K562 (cell line): ENCODE measurements at regions not wholly inside any gene's neighbourhood (a gene's known extent, or its start where the extent isn't known, plus 50 kb on each side); places are given as distances from the start of the nearest gene placed in this dataset.

Source experiments
- ATAC-seq: fragments of 200-7000 bp; cut with Tn5 transposase; 3 replicates; pipeline ENCODE4 v1.9.1; 2020; ENCODE audit warnings: moderate library complexity
- BruUV-seq: library from RNA; stranded (reverse); fragments of 400-500 nt; replicated peaks from 2 replicates; lab custom pipeline; 2021; lab: Mats Ljungman, UMichigan
- CTCF ChIA-PET: fragments of 300-600 bp; formaldehyde crosslinking; extraction: SDS; loops from one replicate; lab custom pipeline; 2021; ENCODE audit warnings: low intra/inter-chr PET ratio; lab: Yijun Ruan, JAX
- POLR2A ChIA-PET: fragments of 300-600, 350-650 bp; sonication (Branson Sonifier 250); formaldehyde crosslinking; extraction: SDS; loops from one replicate; lab custom pipeline; 2021; ENCODE audit warnings: antibody characterized with exemption, inconsistent platforms; lab: Yijun Ruan, JAX
- DNase-seq, 4 experiments: peaks; one replicate each; pipeline versions ENCODE4 v3.0.0 to v3.0.0-alpha.2; 2011 to 2018; ENCODE audit warnings: low spot score in 3 of 4, mixed read lengths in 3 of 4; ENCODE audit errors: extremely low read depth in 1 of 4
- FAIRE-seq: peaks from 2 replicates; lab custom pipeline; 2011; peaks lifted over from hg19 to GRCh38; lab: Jason Lieb, UNC
- H2AFZ ChIP-seq: 2 replicates; pipeline ENCODE4 v1.6.0; 2011; ENCODE audit warnings: low read depth, low read length, control low read depth, inconsistent platforms
- H3K27ac ChIP-seq: fragments of 200-600 bp; 3 replicates; pipeline ENCODE4 v1.8.0; 2011; ENCODE audit warnings: low read depth, mild to moderate bottlenecking, control low read depth, inconsistent platforms, low read length, moderate library complexity, mixed read lengths; ENCODE audit errors: extremely low read depth
- H3K27me3 ChIP-seq, 2 experiments: fragments of 300-600 bp in 1 of 2; 2 replicates in 1 of 2; 3 replicates in 1 of 2; pipeline versions ENCODE4 v1.6.0 to v1.8.0; 2011; ENCODE audit warnings: inconsistent platforms in 2 of 2, low read length in 2 of 2, mild to moderate bottlenecking in 1 of 2, mixed read lengths in 1 of 2, moderate library complexity in 1 of 2; ENCODE audit not compliant: control insufficient read depth in 2 of 2, insufficient read depth in 2 of 2
- H3K36me3 ChIP-seq: fragments of 300-600 bp; 3 replicates; pipeline ENCODE4 v1.8.0; 2011; ENCODE audit warnings: mild to moderate bottlenecking, low read length, inconsistent platforms; ENCODE audit not compliant: control insufficient read depth, insufficient read depth
- H3K4me1 ChIP-seq, 2 experiments: fragments of 200-600 bp in 1 of 2; replicated peaks in 1 of 2; 2 replicates in 1 of 2; 3 replicates in 1 of 2; pipeline versions ENCODE4 v1.5.1 to v1.8.0; 2011; ENCODE audit warnings: inconsistent platforms in 2 of 2, low read length in 2 of 2, mild to moderate bottlenecking in 1 of 2, mixed read lengths in 1 of 2, moderate library complexity in 1 of 2; ENCODE audit not compliant: control insufficient read depth in 2 of 2, insufficient read depth in 2 of 2
- H3K4me2 ChIP-seq: 2 replicates; pipeline ENCODE4 v1.6.1; 2011; ENCODE audit warnings: low read length, control low read depth, inconsistent platforms, mixed read lengths; ENCODE audit not compliant: insufficient read depth
- H3K4me3 ChIP-seq: fragments of 200-600 bp; sonication (generic), shearing (Covaris generic); 2 replicates; pipeline ENCODE4 v1.5.1; 2016; ENCODE audit warnings: control low read depth, inconsistent platforms
- H3K79me2 ChIP-seq: fragments of 200-600 bp; 3 replicates; pipeline ENCODE4 v1.8.0; 2011; ENCODE audit warnings: low read length, inconsistent platforms; ENCODE audit not compliant: control insufficient read depth, insufficient read depth
- H3K9ac ChIP-seq, 2 experiments: 2 replicates each; pipeline versions ENCODE4 v1.6.0 to v1.6.1; 2011; ENCODE audit warnings: low read depth in 2 of 2, low read length in 2 of 2, control low read depth in 1 of 2, inconsistent platforms in 1 of 2, mild to moderate bottlenecking in 1 of 2, mixed read lengths in 1 of 2; ENCODE audit not compliant: insufficient read depth in 1 of 2
- H3K9me1 ChIP-seq: one replicate; pipeline ENCODE4 v1.6.0; 2011; ENCODE audit warnings: inconsistent platforms, mild to moderate bottlenecking, low read length, moderate library complexity; ENCODE audit not compliant: control insufficient read depth, insufficient read depth
- H3K9me3 ChIP-seq: replicated peaks from 2 replicates; pipeline ENCODE4 v1.5.1; 2011; ENCODE audit warnings: low read depth, low read length, inconsistent platforms; ENCODE audit not compliant: control insufficient read depth, insufficient read depth
- H4K20me1 ChIP-seq: replicated peaks from 2 replicates; pipeline ENCODE4 v1.6.1; 2011; ENCODE audit warnings: low read length, inconsistent platforms, mixed read lengths; ENCODE audit not compliant: control insufficient read depth, insufficient read depth
- COPS2 ChIP-seq: fragments of 450-650 bp; conservative IDR thresholded peaks from 2 replicates; pipeline ENCODE4 v1.6.1; 2016; ENCODE audit warnings: mild to moderate bottlenecking, moderate library complexity
- HOXB6 ChIP-seq: fragments of 250-450 bp; sonication (Bioruptor Pico); IDR thresholded peaks from 2 replicates; pipeline ENCODE4 v1.5.1; 2022; ENCODE audit warnings: mild to moderate bottlenecking, borderline replicate concordance
- JUND ChIP-seq, 2 experiments: IDR thresholded peaks; 2 replicates in 1 of 2; 3 replicates in 1 of 2; pipeline ENCODE4 v1.6.1; 2011; ENCODE audit warnings: borderline replicate concordance in 2 of 2, low read depth in 2 of 2, low read length in 2 of 2, improper control_type of control experiment in 1 of 2, missing biosample characterization in 1 of 2, missing genetic modification characterization in 1 of 2, missing genetic modification reagents in 1 of 2
- LARP7 ChIP-seq: fragments of 450-650 bp; IDR thresholded peaks from 2 replicates; pipeline ENCODE4 v1.6.1; 2016
- MAFG ChIP-seq: fragments of 450-650 bp; conservative IDR thresholded peaks from 2 replicates; pipeline ENCODE4 v1.6.1; 2016; ENCODE audit warnings: missing genetic modification characterization, missing compliant biosample characterization
- MCM5 ChIP-seq: fragments of 450-650 bp; IDR thresholded peaks from 2 replicates; pipeline ENCODE4 v1.6.1; 2016; ENCODE audit warnings: low read depth
- MEIS2 ChIP-seq: fragments of 450-650 bp; IDR thresholded peaks from 2 replicates; pipeline ENCODE4 v1.6.1; 2014; ENCODE audit warnings: mild to moderate bottlenecking; ENCODE audit not compliant: partially characterized antibody
- MITF ChIP-seq: IDR thresholded peaks from 2 replicates; pipeline ENCODE4 v1.6.1; 2014; ENCODE audit warnings: antibody characterized with exemption
- MTA2 ChIP-seq: fragments of 450-650 bp; IDR thresholded peaks from 2 replicates; pipeline ENCODE4 v1.6.1; 2016; ENCODE audit warnings: low read depth
- MYBL2 ChIP-seq, 2 experiments: fragments of 450-650 bp in 1 of 2; sonication (generic) in 1 of 2; formaldehyde crosslinking in 1 of 2; IDR thresholded peaks; 2 replicates each; pipeline versions ENCODE4 v1.6.1 to v1.8.1; 2017 to 2022; ENCODE audit warnings: borderline replicate concordance in 1 of 2, inconsistent platforms in 1 of 2, low read depth in 1 of 2, mild to moderate bottlenecking in 1 of 2, missing genetic modification reagents in 1 of 2, moderate library complexity in 1 of 2
- NCOA1 ChIP-seq: fragments of 450-650 bp; IDR thresholded peaks from 2 replicates; pipeline ENCODE4 v1.6.1; 2016; ENCODE audit warnings: low read depth
- POLR3G ChIP-seq: IDR thresholded peaks from 2 replicates; pipeline ENCODE4 v1.6.1; 2011; ENCODE audit not compliant: insufficient read length, insufficient replicate concordance; ENCODE audit errors: extremely low read depth
- RNF219 ChIP-seq: fragments of 250-450 bp; sonication (Bioruptor Pico); IDR thresholded peaks from 2 replicates; pipeline ENCODE4 v1.5.0; 2022; ENCODE audit warnings: mild to moderate bottlenecking
- SMAD3 ChIP-seq: fragments of 450-650 bp; formaldehyde crosslinking; conservative IDR thresholded peaks from 2 replicates; pipeline ENCODE4 v1.4.0; 2020; ENCODE audit warnings: mild to moderate bottlenecking
- SMARCE1 ChIP-seq: fragments of 450-650 bp; IDR thresholded peaks from 2 replicates; pipeline ENCODE4 v1.7.1; 2016; ENCODE audit warnings: mild to moderate bottlenecking
- ZNF174 ChIP-seq: fragments of 250-450 bp; sonication (Bioruptor Pico); IDR thresholded peaks from 2 replicates; pipeline ENCODE4 v1.4.0; 2020; ENCODE audit warnings: mild to moderate bottlenecking
- ZNF354B ChIP-seq: fragments of 250-450 bp; sonication (Bioruptor Pico); IDR thresholded peaks from 2 replicates; pipeline ENCODE4 v1.4.0; 2020
- ZNF696 ChIP-seq: fragments of 250-450 bp; sonication (Bioruptor Pico); conservative IDR thresholded peaks from 2 replicates; pipeline ENCODE4 v1.4.0; 2020; ENCODE audit warnings: mild to moderate bottlenecking, moderate library complexity
- WGBS: fragments of 100-300 bp; shearing (Covaris generic); methylation state at CpG from one replicate; pipeline ENCODE4 v1.1.6; 2016; ENCODE audit warnings: low coverage, mixed read lengths; ENCODE audit not compliant: insufficient coverage; ENCODE audit errors: missing lambda C conversion rate; 5-methylcytosine and 5-hydroxymethylcytosine counted together
- in situ Hi-C: fragments of 300-500 bp; cut with MboI; formaldehyde crosslinking; loops from 4 replicates; pipeline ENCODE4 v1.15.0; 2018; ENCODE audit warnings: inconsistent platforms, mixed read lengths
- intact Hi-C: fragments of 100-400 bp; cut with micrococcal nuclease; formaldehyde crosslinking; loops from 2 replicates; pipeline ENCODE4 v1.14.2; 2022

GRCh38 chr13:73292127-73292526 is 233.3 kb downstream of the KLF5 start:
- no peaks in the 10 kb centered on the region for H3K27me3 ChIP-seq
- no peaks in the 10 kb centered on the region for H3K36me3 ChIP-seq
- no peak for TF ChIP-seq LARP7
- no peak for TF ChIP-seq MEIS2
- TF ChIP-seq MYBL2 (IDR thresholded peaks at IDR 0.05; ENCODE audit: low read depth), result no peak
- no peak for TF ChIP-seq MYBL2 (CRISPR knock-in tag; IDR thresholded peaks at IDR 0.05; ENCODE audit: borderline replicate concordance)
- no peak for TF ChIP-seq NCOA1
- no peak for TF ChIP-seq ZNF354B (CRISPR knock-in tag)
- TF ChIP-seq JUND (IDR thresholded peaks at IDR 0.05; ENCODE audit: borderline replicate concordance, low read depth, low read length), result no peak
- no peak for TF ChIP-seq JUND (tag; IDR thresholded peaks at IDR 0.05; ENCODE audit: borderline replicate concordance, low read depth, low read length)
- no peak for TF ChIP-seq SMARCE1
- no peak for TF ChIP-seq RNF219 (CRISPR knock-in tag)
- no peak for TF ChIP-seq MTA2
- TF ChIP-seq ZNF696 (CRISPR knock-in tag), result no peak
- TF ChIP-seq SMAD3 (CRISPR knock-in tag), result no peak
- TF ChIP-seq MCM5, result no peak
- TF ChIP-seq COPS2, result no peak
- TF ChIP-seq MAFG (tag), result no peak
- no peak for TF ChIP-seq ZNF174 (CRISPR knock-in tag)
- no peak for TF ChIP-seq MITF
- no peak for TF ChIP-seq HOXB6 (CRISPR knock-in tag)
- TF ChIP-seq POLR3G, result no peak
- TF ChIP-seq, all 486 proteins: peak for 0
- intact Hi-C loops, result no loop called here
- H2AFZ ChIP-seq, result no peak overlapping the region
- H3K79me2 ChIP-seq, result no peaks in the 10 kb centered on the region
- no peaks in the 10 kb centered on the region for H3K9me3 ChIP-seq
- no peak overlapping the region for H3K9ac ChIP-seq
- no peak overlapping the region for H3K4me2 ChIP-seq
- H3K9me1 ChIP-seq, result no peaks in the 10 kb centered on the region
- ChIA-PET CTCF (no interaction called here), POLR2A (interaction anchor here (0.6 kb wide), 1 partner anchor 558 kb away, joined by 3 read pairs; no protein-coding TSS in a partner anchor)
- no peaks in the 10 kb centered on the region for H3K4me1 ChIP-seq
- no peak overlapping the region for H3K4me3 ChIP-seq
- no peaks in the 10 kb centered on the region for H4K20me1 ChIP-seq
- in situ Hi-C loops, result no loop called here
- no peak overlapping the region for H3K27ac ChIP-seq
- no peak for FAIRE-seq
- no TSS peak for BruUV-seq
- DNase-seq, result no peak
- ATAC-seq, result no peak
- 0% methylated on average over 1 of the region's 1 CpG for WGBS
